ENCODE measurements at regions not wholly inside any gene's neighbourhood (a gene's known extent, or its start where the extent isn't known, plus 50 kb on each side); places are given as distances from the start of the nearest gene placed in this dataset.

- Histone ChIP-seq H3K4me3 (no peak overlapping the region), H3K36me3 (no peaks in the 10 kb centered on the region), H3K9me3 (no peaks in the 10 kb centered on the region), H3K4me1 (no peaks in the 10 kb centered on the region), H3K27me3 (no peaks in the 10 kb centered on the region), H3K27ac (no peak overlapping the region)
- 70% methylated on average over 6 of the region's 6 CpGs for WGBS
- no peak for DNase-seq (ENCODE audit: low spot score in 2 of 2)
- TF ChIP-seq CTCF (IDR thresholded peaks at IDR 0.05) (no peak), POLR2AphosphoS5 (IDR thresholded peaks at IDR 0.05) (no peak), POLR2A (IDR thresholded peaks at IDR 0.05) (no peak), EP300 (IDR thresholded peaks at IDR 0.05) (no peak)
Observed at GRCh38 chr4:55013431-55013955, 111.9 kb downstream of the KDR start.

GRCh38 chr4:55012363-55013230 lies 112.8 kb downstream of the KDR start:
- no peak overlapping the region for H3K27ac ChIP-seq
- WGBS, result 75% methylated on average over 8 of the region's 8 CpGs
- H3K4me3 ChIP-seq, result no peak overlapping the region

GRCh38 chr4:55011761-55012160 lies 113.6 kb downstream of the KDR start:
- no peaks in the 10 kb centered on the region for H3K9me3 ChIP-seq
- H3K4me3 ChIP-seq, result no peak overlapping the region

More at GRCh38 chr4:55012363-55013230, 112.8 kb downstream of the KDR start:
- Histone ChIP-seq H3K27me3 (no peaks in the 10 kb centered on the region), H3K36me3 (no peaks in the 10 kb centered on the region), H3K4me1 (no peaks in the 10 kb centered on the region), H3K9me3 (no peaks in the 10 kb centered on the region)
- no peak for DNase-seq (ENCODE audit: low spot score in 2 of 2)
- no peak for TF ChIP-seq POLR2AphosphoS5 (IDR thresholded peaks at IDR 0.05)
- no peak for TF ChIP-seq CTCF (IDR thresholded peaks at IDR 0.05)
- TF ChIP-seq EP300 (IDR thresholded peaks at IDR 0.05), result no peak
- no peak for TF ChIP-seq POLR2A (IDR thresholded peaks at IDR 0.05)

GRCh38 chr4:55010550-55010949 lies 114.8 kb downstream of the KDR start:
- H3K4me1 ChIP-seq, result no peaks in the 10 kb centered on the region
- H3K4me3 ChIP-seq, result no peak overlapping the region
- no peak for DNase-seq (ENCODE audit: low spot score in 2 of 2)
- H3K9me3 ChIP-seq, result no peaks in the 10 kb centered on the region
- H3K27me3 ChIP-seq, result no peaks in the 10 kb centered on the region
- no peaks in the 10 kb centered on the region for H3K36me3 ChIP-seq
- TF ChIP-seq EP300 (IDR thresholded peaks at IDR 0.05), result no peak
- no peak for TF ChIP-seq POLR2AphosphoS5 (IDR thresholded peaks at IDR 0.05)
- TF ChIP-seq POLR2A (IDR thresholded peaks at IDR 0.05), result no peak
- TF ChIP-seq CTCF (IDR thresholded peaks at IDR 0.05), result no peak
- no peak overlapping the region for H3K27ac ChIP-seq

More at GRCh38 chr4:55011761-55012160, 113.6 kb downstream of the KDR start:
- no peak overlapping the region for H3K27ac ChIP-seq
- no peaks in the 10 kb centered on the region for H3K4me1 ChIP-seq
- H3K36me3 ChIP-seq, result no peaks in the 10 kb centered on the region
- H3K27me3 ChIP-seq, result no peaks in the 10 kb centered on the region
- TF ChIP-seq CTCF (IDR thresholded peaks at IDR 0.05), result no peak
- no peak for TF ChIP-seq POLR2A (IDR thresholded peaks at IDR 0.05)
- TF ChIP-seq POLR2AphosphoS5 (IDR thresholded peaks at IDR 0.05), result no peak
- no peak for TF ChIP-seq EP300 (IDR thresholded peaks at IDR 0.05)
- DNase-seq (ENCODE audit: low spot score in 2 of 2), result no peak

Measured in suprapubic skin (tissue), 4 donors.